ENCODE measurements at regions not wholly inside any gene's neighbourhood (a gene's known extent, or its start where the extent isn't known, plus 50 kb on each side); places are given as distances from the start of the nearest gene placed in this dataset.

GRCh38 chr3:118838871-118839270, 195.8 kb downstream of the IGSF11 start:
- no peak overlapping the region for H3K4me3 ChIP-seq (ENCODE audit: low read depth, low read length)
- no peak for DNase-seq (ENCODE audit: low read depth)
- TF ChIP-seq CTCF (IDR thresholded peaks at IDR 0.05; ENCODE audit: low read depth, low read length, missing control alignments), result no peak

GRCh38 chr3:118842147-118842863, 192.3 kb downstream of the IGSF11 start:
- no peak for DNase-seq (ENCODE audit: low read depth)
- no peak for TF ChIP-seq CTCF (IDR thresholded peaks at IDR 0.05; ENCODE audit: low read depth, low read length, missing control alignments)

GRCh38 chr3:118846176-118846575, 188.5 kb downstream of the IGSF11 start:
- no peak overlapping the region for H3K4me3 ChIP-seq (ENCODE audit: low read depth, low read length)
- DNase-seq (ENCODE audit: low read depth), result no peak
- TF ChIP-seq CTCF (IDR thresholded peaks at IDR 0.05; ENCODE audit: low read depth, low read length, missing control alignments), result no peak

More at GRCh38 chr3:118842147-118842863, 192.3 kb downstream of the IGSF11 start:
- no peak overlapping the region for H3K4me3 ChIP-seq (ENCODE audit: low read depth, low read length)

Data from GM12864 (cell line).